C4-2B (cell line): ENCODE measurements at regions not wholly inside any gene's neighbourhood (a gene's known extent, or its start where the extent isn't known, plus 50 kb on each side); places are given as distances from the start of the nearest gene placed in this dataset.
"Not testable (repeated sequence)": the region's sequence is repeated elsewhere in the genome, so short reads cannot be mapped to it uniquely, and the experiment has no call there.

Source experiments
- H3K27ac ChIP-seq: fragments of 450-650 bp; 2 replicates; pipeline ENCODE4 v1.5.1; 2017
- ZFX ChIP-seq: fragments of 450-650 bp; IDR thresholded peaks from 2 replicates; pipeline ENCODE4 v1.6.1; 2017
- TF ChIP-seq, protein P1 (sequence below): fragments of 450-650 bp; conservative IDR thresholded peaks from 2 replicates; pipeline ENCODE4 v1.5.1; 2017; ENCODE audit warnings: mild to moderate bottlenecking

DNA sequence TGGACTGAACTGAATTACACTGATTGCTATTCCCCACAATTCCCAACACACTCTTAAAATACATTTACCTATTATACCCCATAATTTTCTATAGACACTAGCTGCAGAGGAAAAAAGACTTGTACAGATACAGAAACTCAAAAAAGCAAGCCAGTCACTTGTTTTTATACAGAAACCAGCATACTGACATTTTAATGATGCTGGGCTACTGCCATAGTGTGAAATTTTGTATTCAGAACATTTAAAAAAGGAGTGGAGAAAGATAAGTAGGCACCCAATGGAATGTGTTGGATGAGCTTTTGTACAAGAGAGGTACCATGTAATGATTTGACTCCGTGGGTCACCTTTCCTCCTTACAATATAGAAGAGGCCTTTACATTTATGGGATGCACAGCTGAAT, 740.1 kb downstream of the PLCL1 start:
- TF ChIP-seq, protein P1, sequence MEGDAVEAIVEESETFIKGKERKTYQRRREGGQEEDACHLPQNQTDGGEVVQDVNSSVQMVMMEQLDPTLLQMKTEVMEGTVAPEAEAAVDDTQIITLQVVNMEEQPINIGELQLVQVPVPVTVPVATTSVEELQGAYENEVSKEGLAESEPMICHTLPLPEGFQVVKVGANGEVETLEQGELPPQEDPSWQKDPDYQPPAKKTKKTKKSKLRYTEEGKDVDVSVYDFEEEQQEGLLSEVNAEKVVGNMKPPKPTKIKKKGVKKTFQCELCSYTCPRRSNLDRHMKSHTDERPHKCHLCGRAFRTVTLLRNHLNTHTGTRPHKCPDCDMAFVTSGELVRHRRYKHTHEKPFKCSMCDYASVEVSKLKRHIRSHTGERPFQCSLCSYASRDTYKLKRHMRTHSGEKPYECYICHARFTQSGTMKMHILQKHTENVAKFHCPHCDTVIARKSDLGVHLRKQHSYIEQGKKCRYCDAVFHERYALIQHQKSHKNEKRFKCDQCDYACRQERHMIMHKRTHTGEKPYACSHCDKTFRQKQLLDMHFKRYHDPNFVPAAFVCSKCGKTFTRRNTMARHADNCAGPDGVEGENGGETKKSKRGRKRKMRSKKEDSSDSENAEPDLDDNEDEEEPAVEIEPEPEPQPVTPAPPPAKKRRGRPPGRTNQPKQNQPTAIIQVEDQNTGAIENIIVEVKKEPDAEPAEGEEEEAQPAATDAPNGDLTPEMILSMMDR: no peak
- no peak for TF ChIP-seq ZFX
- H3K27ac ChIP-seq: no peak overlapping the region

DNA sequence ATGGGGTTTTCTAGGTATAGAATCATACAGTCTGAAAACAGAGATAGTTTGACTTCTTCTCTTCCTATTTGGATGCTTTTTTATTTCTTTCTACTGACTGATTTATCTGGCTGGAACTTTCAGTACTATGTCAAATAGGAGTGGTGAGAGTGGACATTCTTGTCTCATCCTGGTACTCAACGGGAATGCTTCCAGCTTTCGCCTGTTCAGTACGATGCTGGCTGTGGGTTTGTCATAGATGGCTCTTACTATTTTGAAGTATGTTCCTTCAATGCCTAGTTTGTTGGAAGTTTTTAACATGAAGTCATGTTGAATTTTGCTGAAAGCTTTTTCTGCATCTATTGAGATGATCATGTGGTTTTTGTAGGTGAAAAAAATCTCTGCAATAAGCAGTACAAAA, 730.4 kb downstream of the PLCL1 start:
- H3K27ac ChIP-seq: no peak overlapping the region
- TF ChIP-seq, protein P1: no peak
- no peak for TF ChIP-seq ZFX

DNA sequence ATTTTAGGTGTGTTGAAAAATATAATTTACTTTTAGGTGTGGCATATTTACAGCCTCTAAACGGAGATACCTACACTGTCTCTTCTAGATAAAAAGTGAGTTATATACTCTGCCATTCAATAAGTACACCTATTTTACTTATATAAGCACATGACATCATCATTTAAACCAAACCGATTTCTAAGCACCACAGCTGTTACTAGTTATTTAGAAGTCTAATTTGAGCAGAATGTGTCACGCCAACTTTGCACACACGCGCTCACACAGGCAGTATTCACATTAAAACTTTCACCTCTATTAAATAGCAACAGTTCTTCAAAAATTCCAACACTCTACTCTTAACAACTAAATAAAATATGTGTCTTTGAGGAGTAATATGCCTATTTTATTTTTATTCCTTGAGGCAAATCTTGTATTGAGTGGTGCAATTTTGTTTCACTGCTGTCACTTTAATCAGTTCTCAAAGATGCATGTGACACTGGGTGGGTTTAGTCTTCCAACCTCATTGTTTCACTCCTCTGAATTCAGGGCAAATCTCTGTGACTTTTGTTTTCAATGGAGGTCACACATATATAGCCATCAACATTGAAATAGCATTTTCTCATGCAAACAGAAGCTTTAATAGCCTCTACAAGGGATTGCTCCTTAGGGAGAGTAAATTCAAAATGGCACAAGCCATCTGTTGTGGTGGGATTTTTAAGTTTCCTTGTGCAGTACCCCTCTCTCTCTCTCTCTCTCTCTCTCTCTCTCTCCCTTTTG, 721.0 kb downstream of the PLCL1 start:
- TF ChIP-seq, protein P1: no peak
- TF ChIP-seq ZFX: no peak
- no peak overlapping the region for H3K27ac ChIP-seq

DNA sequence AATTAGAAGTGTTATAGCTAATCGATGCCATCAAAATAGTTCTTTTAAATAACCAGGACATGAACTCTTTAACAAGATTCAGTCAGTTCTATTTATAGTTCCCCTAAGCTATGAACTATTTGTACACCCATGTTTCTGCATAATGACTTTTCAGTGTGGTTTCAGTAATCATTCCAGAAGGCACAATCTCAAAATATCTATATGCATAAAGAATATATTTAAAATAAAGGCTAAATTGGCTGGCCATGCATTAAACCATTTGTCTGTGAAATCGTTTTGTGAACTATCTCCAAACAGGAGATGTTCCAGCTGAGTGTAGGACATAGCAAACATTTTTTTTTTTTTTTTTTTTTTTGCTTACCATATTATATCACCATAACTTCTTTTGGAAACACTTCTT, 719.3 kb downstream of the PLCL1 start:
- TF ChIP-seq, protein P1: no peak
- no peak for TF ChIP-seq ZFX
- H3K27ac ChIP-seq: no peak overlapping the region

DNA sequence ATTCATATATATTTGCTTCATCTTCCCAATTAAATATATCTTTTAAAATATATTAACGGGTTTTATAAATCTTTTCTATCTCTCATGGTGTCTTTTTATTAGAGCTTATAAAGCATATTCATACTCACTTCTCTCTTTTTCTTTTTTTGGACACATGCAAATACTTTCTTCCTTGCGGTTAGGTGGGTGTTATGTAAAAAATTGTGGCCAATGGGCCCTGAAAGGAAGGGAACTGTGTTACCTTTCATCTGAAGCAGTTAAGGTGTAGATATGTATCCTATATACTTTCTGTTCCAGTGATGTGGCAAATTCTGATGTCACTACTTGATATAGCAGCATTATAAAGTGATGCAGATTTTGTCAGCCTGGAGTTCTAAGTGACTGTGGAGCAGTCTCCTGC, 714.5 kb downstream of the PLCL1 start:
- no peak overlapping the region for H3K27ac ChIP-seq
- TF ChIP-seq, protein P1: no peak
- TF ChIP-seq ZFX: no peak

DNA sequence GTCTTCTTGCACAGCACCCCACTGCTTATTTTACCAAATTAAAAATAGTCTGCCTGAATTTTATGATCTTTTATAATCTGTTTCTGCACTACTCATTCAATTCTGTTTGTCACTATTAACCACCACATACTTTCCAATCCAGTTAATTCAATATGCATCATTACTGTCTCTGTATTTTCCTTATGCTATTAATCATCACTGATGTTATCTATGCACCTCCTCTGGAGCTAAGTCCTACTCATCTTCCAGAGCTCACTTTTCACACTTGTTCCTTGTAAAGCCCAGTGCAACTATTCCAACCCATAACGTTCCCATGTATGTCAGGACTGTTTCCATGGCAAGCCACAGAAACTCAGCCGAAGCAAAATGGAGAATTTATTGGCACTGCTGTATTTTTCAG, 713.6 kb downstream of the PLCL1 start:
- H3K27ac ChIP-seq: no peak overlapping the region
- TF ChIP-seq ZFX: no peak
- TF ChIP-seq, protein P1: no peak

DNA sequence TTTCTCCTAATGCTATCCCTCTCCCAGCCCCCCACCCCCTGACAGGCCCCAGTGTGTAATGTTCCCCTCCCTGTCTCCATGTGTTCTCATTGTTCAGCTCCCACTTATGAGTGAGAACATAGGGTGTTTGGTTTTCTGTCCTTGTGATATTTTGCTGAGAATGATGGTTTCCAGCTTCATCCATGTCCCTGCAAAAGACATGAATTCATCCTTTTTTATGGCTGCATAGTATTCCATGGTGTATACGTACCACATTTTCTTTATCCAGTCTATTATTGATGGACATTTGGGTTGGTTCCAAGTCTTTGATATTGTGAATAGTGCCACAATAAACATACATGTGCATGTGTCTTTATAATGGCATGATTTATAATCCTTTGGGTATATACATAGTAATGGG, 704.2 kb downstream of the PLCL1 start:
- not testable (repeated sequence) for H3K27ac ChIP-seq

DNA sequence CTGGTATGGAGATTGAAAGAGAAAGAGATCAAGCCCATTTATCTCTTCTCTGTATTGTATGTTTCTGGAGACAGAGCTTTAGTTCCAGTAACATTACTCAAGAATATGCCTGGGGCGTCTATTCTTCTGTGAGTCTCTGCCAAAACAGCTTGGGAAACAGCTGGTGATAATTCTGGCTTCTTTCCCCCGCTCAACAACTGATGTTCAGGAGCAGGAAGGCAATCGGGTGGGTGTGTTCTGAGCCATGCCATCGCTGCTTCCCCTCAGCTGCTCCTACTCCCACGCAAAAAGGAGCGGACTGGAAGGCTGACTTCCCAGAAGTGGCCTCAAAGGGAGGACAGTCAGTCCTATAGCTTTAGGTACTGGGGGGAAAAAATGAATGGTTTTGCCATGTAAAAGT, 695.1 kb downstream of the PLCL1 start:
- TF ChIP-seq, protein P1: no peak
- TF ChIP-seq ZFX: no peak
- H3K27ac ChIP-seq: no peak overlapping the region
